Stimulated activated CD4-positive, alpha-beta T cell treated with anti-CD3 and anti-CD28 coated beads, Interleukin-12 subunit alpha, Interleukin-12 subunit beta, amount 100 ng/mL, for 24 hours (primary cell): ENCODE measurements at regions not wholly inside any gene's neighbourhood (a gene's known extent, or its start where the extent isn't known, plus 50 kb on each side); places are given as distances from the start of the nearest gene placed in this dataset.
"Not testable (repeated sequence)": the region's sequence is repeated elsewhere in the genome, so short reads cannot be mapped to it uniquely, and the experiment has no call there.

ENCODE experiments used
- DNase-seq, 2 experiments: peaks; one replicate each; pipeline ENCODE4 v3.0.0-alpha.2; 2020; ENCODE audit warnings: low read depth in 2 of 2

DNA sequence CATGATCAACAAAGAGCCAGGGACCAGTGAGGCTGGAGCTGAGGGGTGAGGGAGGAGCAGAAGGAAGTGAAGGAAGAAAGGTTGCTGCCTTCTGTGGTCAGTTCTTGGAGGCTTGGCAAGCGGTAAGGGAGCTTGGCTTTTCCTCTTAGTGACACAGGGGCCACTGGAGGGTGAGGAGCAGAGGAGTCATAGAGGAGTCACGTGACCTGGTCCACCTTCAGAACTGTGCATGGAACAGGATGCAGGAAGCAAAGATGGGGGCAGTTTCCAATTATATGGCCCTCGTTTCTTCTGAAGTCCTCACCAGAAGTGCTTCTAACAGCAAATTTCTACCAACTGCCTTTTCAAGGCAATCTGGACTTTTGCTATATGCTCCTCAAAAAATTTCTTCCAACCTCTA lies 326.9 kb upstream of the SMIM21 start:
- no peak for DNase-seq

DNA sequence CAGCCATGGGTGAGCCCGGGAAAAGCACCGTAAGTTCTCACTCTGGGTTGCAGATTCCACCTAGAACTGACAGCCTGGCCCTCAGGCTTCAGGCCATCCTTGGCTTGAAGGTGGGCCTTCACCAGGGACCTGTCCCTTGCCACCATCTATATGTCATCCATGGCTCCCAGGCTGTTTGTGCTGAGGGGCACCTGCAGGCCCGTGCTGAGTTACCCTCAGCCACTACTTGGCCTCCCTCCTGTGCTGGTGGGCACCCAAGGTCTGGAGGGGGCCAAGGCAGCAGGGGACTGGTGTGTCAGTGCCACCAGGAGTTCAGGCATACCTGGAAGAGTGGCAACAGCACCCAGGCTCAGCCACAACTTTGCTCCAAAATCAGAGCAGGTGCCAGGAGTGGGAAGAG lies 326.2 kb upstream of the SMIM21 start:
- no peak for DNase-seq

DNA sequence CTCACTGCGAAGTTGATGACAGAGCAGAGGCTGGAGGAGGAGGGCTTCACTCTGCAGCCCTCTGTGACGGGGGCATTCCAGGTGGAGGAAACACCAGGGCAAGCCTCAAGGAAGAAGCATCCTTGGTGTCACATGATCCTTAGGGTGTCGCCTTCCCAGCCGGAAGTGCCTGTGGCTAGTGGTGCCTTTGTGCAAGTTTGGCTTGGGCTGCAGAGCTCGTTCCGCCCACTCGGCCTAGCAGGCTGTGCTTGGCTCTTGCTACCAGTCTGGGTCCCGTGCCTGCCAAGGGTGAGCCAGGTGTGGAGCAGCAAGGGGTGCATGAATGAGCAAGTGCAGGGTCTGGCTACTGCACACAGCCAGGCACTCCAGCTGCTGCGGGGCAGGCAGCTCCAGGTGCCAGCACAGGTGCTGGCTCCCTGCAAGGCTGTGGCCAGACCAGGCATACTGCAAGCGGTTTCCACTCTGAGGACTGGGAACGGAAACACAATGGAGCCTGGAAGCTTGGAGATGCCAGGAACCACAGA lies 325.3 kb upstream of the SMIM21 start:
- DNase-seq: no peak

DNA sequence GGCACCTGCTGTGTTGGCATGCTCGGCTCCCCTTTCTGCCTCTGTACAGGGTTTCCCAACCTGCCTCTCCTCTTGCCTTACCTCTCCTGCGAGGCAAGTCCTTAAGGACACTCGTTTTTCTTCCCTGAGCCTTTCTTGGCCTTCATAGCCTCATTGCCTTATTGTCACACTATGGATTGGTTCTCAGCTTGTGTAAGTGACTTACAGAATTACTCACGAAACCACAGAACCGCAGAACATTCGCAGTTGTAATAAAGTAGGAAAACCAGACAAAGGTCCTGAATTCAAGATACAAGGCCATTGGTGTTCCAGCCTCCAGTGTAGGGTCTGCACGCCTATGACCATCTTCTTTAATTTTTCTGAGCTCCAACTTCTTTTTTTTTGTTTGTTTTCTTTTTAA lies 317.6 kb upstream of the SMIM21 start:
- no peak for DNase-seq

DNA sequence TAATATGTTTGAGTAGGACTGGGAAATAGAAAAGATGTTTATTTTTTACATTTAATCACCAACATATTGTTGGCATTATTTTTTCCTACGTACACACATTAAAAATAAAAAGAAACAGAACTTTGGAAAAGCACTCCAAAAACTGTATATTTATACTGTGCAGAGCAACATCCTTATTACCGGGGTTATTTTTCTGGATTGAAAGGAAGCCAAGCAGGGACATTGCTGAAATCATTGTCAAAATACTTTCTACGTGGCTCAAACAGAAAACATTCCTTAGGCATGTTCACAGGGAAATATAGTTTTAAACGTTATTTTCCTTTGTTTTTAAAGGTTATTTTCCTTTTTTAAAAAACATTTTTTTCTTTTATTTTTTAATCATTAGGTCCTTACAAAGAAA lies 315.0 kb upstream of the SMIM21 start:
- DNase-seq: no peak

DNA sequence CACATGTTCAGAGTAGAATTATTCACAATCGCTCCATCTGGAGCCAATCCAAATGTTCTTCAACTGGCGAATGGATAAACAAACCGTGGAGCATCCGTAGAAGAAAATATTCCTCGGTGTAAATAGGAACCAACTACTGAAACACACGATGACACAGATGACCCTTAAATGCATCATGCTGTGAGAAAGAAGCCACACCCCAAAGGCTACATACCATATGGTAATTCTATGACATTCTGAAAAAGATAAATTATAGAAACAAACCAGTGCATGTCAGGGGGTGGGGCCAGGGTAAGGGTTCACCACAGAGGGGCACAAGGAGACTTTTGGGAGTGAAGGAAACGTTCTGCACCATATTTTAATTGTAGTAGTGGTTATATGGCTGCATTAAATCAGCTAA lies 312.2 kb upstream of the SMIM21 start:
- DNase-seq: no peak

DNA sequence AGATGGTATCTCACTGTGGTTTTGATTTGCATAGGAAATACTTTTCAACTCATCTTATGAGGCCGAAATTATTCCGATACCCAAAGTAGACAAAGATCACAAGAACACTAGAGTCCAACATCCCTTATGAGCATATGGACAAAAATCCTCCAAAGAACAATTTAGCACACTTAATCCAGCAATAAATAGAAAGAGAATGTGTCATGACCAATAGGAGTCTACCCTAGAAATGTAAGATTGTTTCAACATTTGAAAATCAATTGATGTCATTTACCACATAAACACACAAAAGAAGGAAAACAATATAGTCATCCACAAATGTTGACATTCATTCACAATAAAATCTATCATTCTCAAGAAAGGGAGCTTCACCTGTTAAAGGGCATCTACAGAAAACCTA lies 307.8 kb upstream of the SMIM21 start:
- DNase-seq: no peak

DNA sequence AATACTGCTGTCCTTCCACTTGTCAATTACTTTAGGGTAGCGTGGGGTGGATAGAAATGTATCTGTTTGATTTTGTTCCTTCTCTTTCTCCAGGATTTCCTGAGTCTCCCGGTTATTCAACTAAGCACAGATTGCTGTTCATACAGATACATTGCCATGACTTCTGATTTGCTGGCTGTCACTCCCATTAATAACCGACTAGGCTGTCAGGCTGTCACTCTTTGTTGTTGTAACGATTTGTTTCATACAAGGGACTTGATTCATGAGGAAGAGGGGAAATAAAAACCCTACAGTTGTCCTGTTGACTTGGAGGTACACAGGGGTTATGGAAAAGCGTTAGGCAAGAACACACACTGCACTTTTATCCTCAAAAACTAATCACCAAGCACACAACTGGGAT lies 302.7 kb upstream of the SMIM21 start:
- no peak for DNase-seq

DNA sequence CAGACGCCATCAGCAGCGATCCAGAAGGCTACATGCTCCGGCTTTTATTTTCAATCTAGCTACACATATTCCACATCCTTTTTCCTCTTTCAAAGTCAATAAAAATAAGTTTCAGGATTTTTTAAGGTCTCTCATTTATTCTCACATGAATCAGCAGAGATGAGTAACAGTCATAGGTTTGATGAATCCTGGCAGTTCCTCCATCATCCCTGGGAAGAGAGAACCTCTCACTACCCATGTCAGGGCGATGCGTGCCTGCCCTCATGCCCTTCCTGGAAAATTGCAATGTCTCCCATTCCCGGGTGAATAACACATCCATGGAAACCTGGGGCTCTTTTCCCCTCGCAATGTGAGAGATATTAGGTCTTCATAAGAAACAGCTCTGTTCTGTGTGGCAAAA lies 301.1 kb upstream of the SMIM21 start:
- DNase-seq: no peak

DNA sequence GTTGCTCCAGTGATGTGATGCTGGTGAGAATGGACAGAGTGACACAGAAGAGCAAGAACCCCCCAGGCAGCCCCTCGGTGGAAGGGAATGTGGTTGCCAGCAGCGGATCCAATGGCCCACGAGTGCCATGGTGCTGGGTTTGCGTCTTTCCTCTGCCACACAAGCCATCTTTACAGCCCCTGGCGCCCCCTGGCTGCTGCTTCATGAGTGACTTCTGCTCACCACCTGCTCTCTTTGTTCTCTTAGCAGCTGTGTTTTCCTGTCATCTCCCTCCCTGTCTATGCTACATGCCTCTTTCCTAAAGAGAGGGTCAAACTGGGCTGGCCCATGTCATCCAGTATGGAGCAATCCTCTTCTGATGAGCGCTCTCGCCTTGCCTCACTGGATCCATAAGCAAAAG lies 300.0 kb upstream of the SMIM21 start:
- DNase-seq: peak in 1 of 2 experiments; percentile 31

DNA sequence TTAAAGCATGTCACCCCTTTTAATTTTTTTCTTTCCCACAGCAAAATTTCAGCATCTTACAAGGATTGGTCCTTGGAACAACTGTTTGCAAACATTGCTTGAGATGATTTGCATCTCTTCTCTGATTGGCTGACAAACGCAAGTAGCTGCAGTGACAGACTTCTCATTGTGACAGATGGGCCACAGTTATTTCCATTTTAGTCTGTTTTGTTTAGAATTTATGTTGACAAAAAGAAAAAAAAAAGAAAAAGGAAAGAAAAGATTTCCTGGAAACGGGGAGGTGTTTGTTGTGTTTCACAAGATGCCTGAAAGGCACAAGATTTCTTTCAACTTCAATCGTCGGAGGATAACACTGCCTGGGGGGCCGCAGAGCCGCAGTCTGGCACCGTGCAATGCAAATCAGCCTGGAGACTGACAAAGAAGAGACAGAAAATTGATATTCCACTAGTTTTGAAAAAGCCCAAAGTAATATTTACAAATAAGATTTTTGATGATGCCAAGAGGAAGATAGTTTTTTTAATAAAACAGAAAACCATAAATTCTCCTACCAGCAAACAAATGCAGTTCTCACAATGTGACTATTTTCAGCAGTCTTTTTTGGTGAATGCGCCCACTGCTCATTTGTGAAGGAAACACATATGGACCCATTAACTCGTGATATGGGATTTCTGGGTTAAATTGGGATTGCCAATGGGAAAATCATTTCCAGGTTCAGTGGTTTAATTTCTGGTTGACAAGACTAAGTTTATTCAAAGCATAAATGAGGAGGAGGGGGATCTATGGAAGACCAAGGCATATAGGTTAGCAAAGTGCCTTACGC lies 296.2 kb upstream of the SMIM21 start:
- DNase-seq: no peak

DNA sequence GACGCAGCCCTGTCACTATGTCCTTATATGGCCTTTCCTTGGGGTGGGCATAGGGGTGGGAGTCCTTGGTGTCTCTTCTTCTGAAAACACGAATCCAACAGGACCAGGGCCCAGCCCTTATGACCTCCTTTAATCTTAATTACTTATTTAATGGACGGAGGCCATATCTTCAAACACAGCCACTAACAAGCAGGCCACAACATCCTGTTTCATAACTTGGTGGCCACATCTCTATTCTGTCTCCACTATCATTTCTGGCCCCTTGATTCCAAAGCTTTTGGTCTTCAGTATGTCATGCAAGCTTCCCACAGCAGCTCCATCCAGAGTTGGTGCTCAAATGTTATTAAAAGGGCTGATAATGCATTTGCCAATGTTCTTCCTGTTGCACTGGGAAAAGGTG lies 287.3 kb upstream of the SMIM21 start:
- no peak for DNase-seq

DNA sequence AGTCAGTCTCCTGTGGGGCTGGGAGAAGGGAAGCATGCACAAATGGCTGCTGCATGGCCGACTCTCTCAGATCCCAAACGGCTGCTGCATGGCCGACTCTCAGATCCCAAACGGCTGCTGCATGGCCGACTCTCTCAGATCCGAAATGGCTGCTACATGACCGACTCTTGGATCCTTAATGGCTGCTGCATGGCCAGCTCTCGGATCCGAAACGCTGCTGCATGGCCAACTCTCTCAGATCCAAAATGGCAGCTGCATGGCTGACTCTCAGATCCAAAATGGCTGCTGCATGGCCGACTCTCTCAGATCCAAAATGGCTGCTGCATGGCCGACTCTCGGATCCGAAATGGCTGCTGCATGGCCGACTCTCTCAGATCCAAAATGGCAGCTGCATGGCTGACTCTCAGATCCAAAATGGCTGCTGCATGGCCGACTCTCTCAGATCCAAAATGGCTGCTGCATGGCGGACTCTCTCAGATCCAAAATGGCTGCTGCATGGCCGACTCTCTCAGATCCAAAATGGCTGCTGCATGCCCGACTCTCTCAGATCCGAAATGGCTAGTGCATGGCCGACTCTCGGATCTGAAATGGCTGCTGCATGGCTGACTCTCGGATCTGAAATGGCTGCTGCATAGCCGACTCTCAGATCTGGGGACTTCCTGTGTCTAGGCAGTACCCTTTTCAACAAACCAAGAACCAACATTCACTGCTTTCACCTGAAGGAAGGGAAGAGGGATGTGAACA lies 284.8 kb upstream of the SMIM21 start:
- not testable (repeated sequence) for DNase-seq

DNA sequence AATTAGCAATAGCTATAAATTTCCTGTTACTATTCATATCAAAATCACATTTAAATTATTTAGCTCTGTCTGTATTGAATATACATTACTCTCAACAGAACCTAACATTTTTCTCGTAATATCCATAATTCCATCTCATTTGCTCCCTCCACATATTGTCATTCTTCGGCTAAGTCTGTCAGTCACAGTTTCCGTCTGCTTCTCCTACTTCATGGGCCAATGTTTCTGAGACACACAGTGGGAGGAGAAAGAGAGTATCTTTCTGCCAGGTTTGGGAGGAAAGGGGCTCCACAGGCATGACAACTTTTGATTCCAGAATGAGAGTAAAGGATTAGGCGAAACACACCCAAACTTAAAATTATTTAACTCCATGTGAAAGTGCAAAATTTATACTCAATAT lies 273.1 kb upstream of the SMIM21 start:
- no peak for DNase-seq

DNA sequence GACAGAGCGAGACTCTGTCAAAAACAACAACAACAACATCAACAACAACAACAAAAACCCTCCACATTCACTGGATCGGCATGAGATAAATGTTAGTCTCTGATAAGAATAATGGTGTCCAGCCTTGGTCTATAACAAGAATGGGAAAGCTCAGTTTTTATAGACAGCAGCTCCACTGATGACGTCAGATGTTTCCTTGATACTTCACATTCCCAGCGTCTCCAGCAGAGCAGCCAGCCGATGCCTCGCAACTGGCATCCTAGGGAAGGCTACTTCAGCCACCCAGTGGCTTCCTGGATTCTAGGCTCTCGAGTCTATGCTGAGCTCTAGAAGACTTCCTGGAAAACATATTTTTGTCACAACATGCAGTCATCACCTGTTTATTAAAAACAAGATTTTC lies 271.4 kb upstream of the SMIM21 start:
- no peak for DNase-seq

DNA sequence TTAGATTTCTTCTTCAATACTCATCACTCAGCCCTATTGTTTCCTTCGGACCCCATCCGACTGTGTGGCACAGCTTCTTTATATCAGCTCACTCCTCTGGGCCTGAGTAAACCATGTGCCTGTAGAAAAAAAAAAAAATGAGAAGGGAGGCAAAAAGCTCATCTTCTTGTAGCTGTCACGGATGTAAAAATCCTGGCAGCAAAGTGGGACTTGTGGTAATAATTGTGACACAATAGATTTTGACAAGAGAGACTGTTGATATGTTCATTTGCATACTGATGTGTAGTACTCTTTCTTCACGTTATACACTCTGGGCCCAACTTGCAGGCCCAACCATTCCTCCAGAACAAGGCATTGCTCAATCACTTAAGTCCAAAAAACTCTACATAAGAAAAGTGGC lies 270.0 kb upstream of the SMIM21 start:
- no peak for DNase-seq

DNA sequence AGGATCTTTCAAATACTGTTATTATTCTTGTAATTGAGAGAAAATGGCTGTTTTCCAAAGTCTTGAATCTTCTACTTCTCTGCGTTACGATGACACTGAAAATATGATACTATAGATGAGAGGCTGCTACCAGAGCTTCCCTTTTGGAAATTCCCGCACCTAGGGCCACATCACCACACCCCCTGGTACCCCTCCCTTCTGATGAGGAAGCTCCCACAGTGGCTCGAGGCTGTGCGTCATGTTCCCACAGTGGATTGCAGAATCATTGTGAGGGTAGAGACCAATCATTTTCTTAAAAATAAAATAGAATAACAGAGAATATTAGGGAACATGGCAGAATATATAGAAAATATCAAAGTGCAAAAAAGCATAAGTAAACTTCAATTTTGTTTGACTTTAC lies 268.9 kb upstream of the SMIM21 start:
- DNase-seq: no peak

DNA sequence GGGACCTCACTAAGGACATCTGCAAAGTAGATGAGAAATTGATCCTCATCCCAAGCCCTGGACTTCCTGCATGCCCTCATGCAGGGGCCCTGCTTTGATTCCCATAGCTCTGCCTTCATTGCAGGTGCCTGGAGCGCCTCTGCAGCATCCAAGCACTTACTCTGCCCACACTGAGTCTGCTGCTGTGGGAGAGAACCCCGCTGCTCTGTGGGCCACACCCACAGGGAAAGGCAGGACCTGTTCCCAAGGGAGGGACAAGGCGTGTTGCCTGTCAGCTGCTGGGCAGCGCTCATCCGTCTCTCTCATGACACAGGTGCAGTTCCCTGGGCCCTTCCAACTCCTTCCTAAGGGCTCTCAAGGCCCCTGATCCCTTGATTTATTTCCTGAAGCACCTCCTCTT lies 266.8 kb upstream of the SMIM21 start:
- no peak for DNase-seq

DNA sequence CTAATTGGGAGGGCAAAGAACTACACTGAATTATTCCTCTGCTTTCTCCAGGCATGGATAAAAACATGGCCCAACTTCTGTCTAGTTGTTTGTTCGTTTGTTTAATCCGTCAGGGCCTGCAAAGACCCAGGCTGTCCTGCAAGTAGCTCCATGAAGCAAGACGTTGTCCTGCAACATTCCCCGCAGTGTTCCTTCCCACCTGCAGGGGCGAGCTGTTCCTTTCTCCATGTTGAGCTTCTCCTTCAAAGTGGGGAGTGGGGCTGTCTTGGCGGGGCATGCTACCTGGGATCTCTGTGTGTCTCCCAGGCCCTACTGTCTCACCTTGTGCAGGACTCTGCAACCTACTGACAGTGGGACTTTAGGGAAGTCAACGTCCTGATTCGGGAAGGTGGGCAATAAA lies 264.0 kb upstream of the SMIM21 start:
- no peak for DNase-seq

DNA sequence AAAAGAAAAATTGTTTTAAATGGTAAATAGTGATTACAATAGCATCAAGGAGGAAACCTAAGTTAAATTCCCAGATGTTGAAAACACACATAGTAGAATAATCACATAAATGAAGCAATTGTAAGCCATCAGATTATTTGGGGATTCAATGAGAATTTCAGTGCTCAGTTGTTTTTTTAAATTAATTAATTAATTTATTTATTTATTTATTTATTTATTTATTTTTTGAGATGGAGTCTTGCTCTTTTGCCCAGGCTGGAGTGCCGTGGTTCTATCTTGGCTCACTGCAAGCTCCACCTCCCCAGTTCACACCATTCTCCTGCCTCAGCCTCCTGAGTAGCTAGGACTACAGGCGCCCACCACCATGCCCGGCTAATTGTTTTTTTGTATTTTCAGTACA lies 262.8 kb upstream of the SMIM21 start:
- not testable (repeated sequence) for DNase-seq

DNA sequence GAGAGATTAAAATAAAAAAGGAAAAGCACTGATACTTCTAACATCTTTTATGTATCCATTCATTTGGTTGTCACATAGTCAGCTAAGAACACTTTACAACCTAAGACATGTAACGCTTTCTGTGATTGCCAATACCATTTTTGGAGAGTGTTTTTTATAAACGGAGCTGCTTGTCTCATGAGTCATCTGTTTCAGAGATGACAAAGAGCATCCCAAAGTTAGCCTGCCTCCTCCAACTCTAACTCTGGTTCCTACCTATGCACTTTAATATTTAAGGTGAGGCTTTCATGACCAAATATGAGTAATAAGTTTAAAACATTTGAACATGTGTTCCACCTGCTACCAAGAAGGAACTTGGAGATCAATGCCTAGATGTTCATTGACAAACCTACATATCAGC lies 260.1 kb upstream of the SMIM21 start:
- DNase-seq: no peak

DNA sequence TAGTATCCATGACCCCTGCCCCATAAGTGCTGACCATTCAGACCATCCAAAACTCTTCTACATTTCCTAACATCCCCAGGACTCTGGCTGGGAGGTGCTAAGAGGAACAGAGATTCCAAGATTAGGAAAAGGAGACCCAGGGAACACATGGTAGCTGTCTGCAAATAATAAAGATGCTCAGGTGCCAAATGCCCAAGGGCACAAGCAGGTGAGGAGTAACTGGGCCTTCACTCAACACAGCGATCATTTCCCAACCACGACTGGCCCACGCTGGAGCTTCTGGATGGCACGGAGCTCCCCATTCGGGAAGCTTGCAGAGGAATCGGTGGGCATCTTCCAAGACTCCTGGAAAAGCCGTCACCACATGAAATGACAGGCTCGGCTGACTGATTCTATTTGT lies 255.9 kb upstream of the SMIM21 start:
- no peak for DNase-seq

DNA sequence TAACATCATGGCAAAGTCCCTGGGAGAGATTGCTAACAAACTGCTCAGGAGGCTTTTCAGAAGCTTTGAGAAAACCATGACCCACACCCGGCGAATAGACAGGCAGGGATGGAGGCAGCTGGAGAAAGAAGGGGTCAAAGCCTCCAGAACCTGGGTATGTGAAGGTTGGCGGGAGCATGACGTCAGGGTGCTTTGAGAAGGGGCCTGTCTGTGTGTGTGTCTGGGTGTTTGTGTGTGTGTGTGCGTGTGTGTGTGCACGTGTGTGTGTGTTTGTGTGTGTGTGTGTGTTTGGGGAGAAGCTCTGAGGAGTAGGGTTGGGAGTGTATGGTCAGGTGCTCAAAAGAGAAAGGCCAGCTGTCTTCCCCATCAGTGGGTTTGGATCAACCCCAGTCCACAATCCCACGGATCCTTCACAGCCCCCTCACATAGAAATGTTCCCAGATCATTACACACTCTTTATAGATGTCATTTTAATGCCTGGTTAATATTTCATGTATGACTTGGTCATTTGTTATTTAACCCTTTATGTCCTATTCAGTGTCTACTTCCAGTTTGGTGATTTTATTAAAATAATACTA lies 254.1 kb upstream of the SMIM21 start:
- no peak for DNase-seq
